ENCODE measurements at regions not wholly inside any gene's neighbourhood (a gene's known extent, or its start where the extent isn't known, plus 50 kb on each side); places are given as distances from the start of the nearest gene placed in this dataset.

- 13 to 19% methylated on average over 1 of the region's 1 CpG for WGBS, 2 donors (ENCODE audit: low coverage in 1 of 2)
Observed at GRCh38 chr21:20377250-20377649, 621.0 kb upstream of the NCAM2 start.

GRCh38 chr21:20388400-20388799 lies 609.8 kb upstream of the NCAM2 start:
- Histone ChIP-seq H3K36me3 (no peaks in the 10 kb centered on the region), H3K4me1 (no peaks in the 10 kb centered on the region), H3K9me3 (peaks cover 0 to 9% of the 10 kb centered on the region in 2 donors), H3K27ac (no peak overlapping the region), H3K4me3 (no peak overlapping the region), H3K27me3 (no peaks in the 10 kb centered on the region)
- DNase-seq = no peak
- intact Hi-C loops (cut with DNase I; ENCODE audit: low total_unique reads) = no loop called here
- TF ChIP-seq POLR2AphosphoS5 (IDR thresholded peaks at IDR 0.05) (no peak), CTCF (IDR thresholded peaks at IDR 0.05) (no peak), EP300 (IDR thresholded peaks at IDR 0.05; ENCODE audit: low read depth) (no peak), POLR2A (IDR thresholded peaks at IDR 0.05) (no peak)
- in situ Hi-C loops (cut with MboI; ENCODE audit: low pct_ligation_motif_present in 1 of 4, low pct_unique_long_range_greater_than_20kb in 1 of 4, low sequenced_read_pairs in 3 of 4) = no loop called here
- 83% methylated on average over 6 of the region's 6 CpGs; no CpG with 5 or more reads in 1 of the 2 donors for WGBS, 2 donors (ENCODE audit: low coverage in 1 of 2)

More at GRCh38 chr21:20377250-20377649, 621.0 kb upstream of the NCAM2 start:
- Histone ChIP-seq H3K9me3 (no peaks in the 10 kb centered on the region), H3K4me3 (no peak overlapping the region), H3K36me3 (no peaks in the 10 kb centered on the region), H3K27me3 (no peaks in the 10 kb centered on the region), H3K4me1 (no peaks in the 10 kb centered on the region), H3K27ac (no peak overlapping the region)
- TF ChIP-seq CTCF (IDR thresholded peaks at IDR 0.05) (no peak), POLR2AphosphoS5 (IDR thresholded peaks at IDR 0.05) (no peak), EP300 (IDR thresholded peaks at IDR 0.05; ENCODE audit: low read depth) (no peak), POLR2A (IDR thresholded peaks at IDR 0.05) (no peak)
- intact Hi-C loops (cut with DNase I; ENCODE audit: low total_unique reads) (no loop called here), in situ Hi-C loops (cut with MboI; ENCODE audit: low pct_ligation_motif_present in 1 of 4, low pct_unique_long_range_greater_than_20kb in 1 of 4, low sequenced_read_pairs in 3 of 4) (no loop called here)
- no peak for DNase-seq

GRCh38 chr21:20396798-20397197 lies 601.4 kb upstream of the NCAM2 start:
- no peaks in the 10 kb centered on the region for H3K27me3 ChIP-seq
- H3K4me3 ChIP-seq = no peak overlapping the region
- TF ChIP-seq POLR2AphosphoS5 (IDR thresholded peaks at IDR 0.05) (no peak), CTCF (IDR thresholded peaks at IDR 0.05) (no peak), POLR2A (IDR thresholded peaks at IDR 0.05) (no peak), EP300 (IDR thresholded peaks at IDR 0.05; ENCODE audit: low read depth) (no peak)
- no peak overlapping the region for H3K27ac ChIP-seq
- H3K4me1 ChIP-seq = no peaks in the 10 kb centered on the region
- no peaks in the 10 kb centered on the region for H3K9me3 ChIP-seq
- DNase-seq = no peak
- intact Hi-C loops (cut with DNase I; ENCODE audit: low total_unique reads) (no loop called here), in situ Hi-C loops (cut with MboI; ENCODE audit: low pct_ligation_motif_present in 1 of 4, low pct_unique_long_range_greater_than_20kb in 1 of 4, low sequenced_read_pairs in 3 of 4) (no loop called here)
- WGBS, 2 donors (ENCODE audit: low coverage in 1 of 2) = 81 to 86% methylated on average over 5 to 10 of the region's 10 CpGs
- no peaks in the 10 kb centered on the region for H3K36me3 ChIP-seq

GRCh38 chr21:20404915-20405314 lies 593.3 kb upstream of the NCAM2 start:
- H3K27ac ChIP-seq = no peak overlapping the region
- intact Hi-C loops (cut with DNase I; ENCODE audit: low total_unique reads) = no loop called here
- H3K9me3 ChIP-seq = no peaks in the 10 kb centered on the region
- in situ Hi-C loops (cut with MboI; ENCODE audit: low pct_ligation_motif_present in 1 of 4, low pct_unique_long_range_greater_than_20kb in 1 of 4, low sequenced_read_pairs in 3 of 4) = no loop called here
- no peak overlapping the region for H3K4me3 ChIP-seq
- TF ChIP-seq POLR2AphosphoS5 (IDR thresholded peaks at IDR 0.05) (no peak), POLR2A (IDR thresholded peaks at IDR 0.05) (no peak), EP300 (IDR thresholded peaks at IDR 0.05; ENCODE audit: low read depth) (no peak), CTCF (IDR thresholded peaks at IDR 0.05) (no peak)
- H3K36me3 ChIP-seq = no peaks in the 10 kb centered on the region
- H3K27me3 ChIP-seq = no peaks in the 10 kb centered on the region
- WGBS, 2 donors (ENCODE audit: low coverage in 1 of 2) = 89 to 90% methylated on average over 6 of the region's 6 CpGs
- no peak for DNase-seq
- H3K4me1 ChIP-seq = no peaks in the 10 kb centered on the region
